ENCODE measurements at regions not wholly inside any gene's neighbourhood (a gene's known extent, or its start where the extent isn't known, plus 50 kb on each side); places are given as distances from the start of the nearest gene placed in this dataset.

GRCh38 chr3:109532257-109533216, 195.2 kb upstream of the DPPA4 start:
- TF ChIP-seq NR3C1 (CRISPR knock-in tag; conservative IDR thresholded peaks at IDR 0.05; ENCODE audit: low read depth): no peak
- no peak for TF ChIP-seq ATF2 (CRISPR knock-in tag; IDR thresholded peaks at IDR 0.05; ENCODE audit: borderline replicate concordance, low read depth)
- no peak for TF ChIP-seq USF1 (CRISPR knock-in tag; IDR thresholded peaks at IDR 0.05)
- no peak for TF ChIP-seq ZBTB43 (CRISPR knock-in tag; IDR thresholded peaks at IDR 0.05)
- no peak for TF ChIP-seq ZMAT4 (CRISPR knock-in tag; IDR thresholded peaks at IDR 0.05)
- no peak for TF ChIP-seq STAT6 (CRISPR knock-in tag; conservative IDR thresholded peaks at IDR 0.05; ENCODE audit: low read depth)
- TF ChIP-seq ZNF281 (CRISPR knock-in tag; IDR thresholded peaks at IDR 0.05): no peak
- TF ChIP-seq FOXP4 (CRISPR knock-in tag; IDR thresholded peaks at IDR 0.05): no peak
- no peak for TF ChIP-seq ZNF512 (CRISPR knock-in tag; IDR thresholded peaks at IDR 0.05; ENCODE audit: borderline replicate concordance)

Measured in WTC11 (cell line).